ENCODE measurements at regions not wholly inside any gene's neighbourhood (a gene's known extent, or its start where the extent isn't known, plus 50 kb on each side); places are given as distances from the start of the nearest gene placed in this dataset.

DNA sequence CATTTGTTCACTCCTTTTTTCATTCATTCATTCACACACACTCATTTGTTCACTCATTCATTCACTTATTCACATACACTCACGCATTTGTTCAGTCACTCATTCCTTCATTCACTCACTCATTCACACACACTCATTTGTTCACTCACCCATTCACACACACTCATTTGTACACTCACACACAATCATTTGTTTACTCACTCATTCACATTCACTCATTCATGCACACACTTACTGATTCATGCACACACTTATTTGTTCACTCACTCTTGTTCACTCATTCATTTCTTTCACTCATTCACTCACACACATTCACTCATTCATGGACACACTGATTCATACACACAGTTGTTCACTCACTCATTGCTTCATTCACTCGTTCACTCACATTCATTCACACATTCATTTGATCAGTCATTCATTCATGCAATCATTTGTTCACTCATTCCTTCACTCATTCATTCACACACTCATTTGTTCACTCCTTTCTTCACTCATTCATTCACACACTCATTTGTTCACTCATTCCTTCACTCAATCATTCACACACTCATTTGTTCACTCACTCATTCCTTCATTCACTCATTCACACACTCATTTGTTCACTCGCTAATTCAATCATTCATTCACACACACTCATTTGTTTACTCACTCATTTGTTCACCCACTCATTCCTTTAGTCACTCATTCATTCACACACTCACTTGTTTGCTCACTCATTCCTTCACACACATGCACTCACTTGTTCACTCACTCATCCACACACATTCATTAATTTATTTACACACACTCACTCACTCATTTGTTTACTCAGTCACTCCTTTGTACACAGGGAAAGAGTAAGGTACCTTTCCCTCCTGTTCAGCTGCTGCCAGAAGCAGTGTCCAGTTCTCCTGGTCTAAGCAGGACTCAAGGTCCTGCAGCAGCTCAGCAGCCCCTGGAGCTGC lies 50.7 kb upstream of the BHLHE23 start:
- no peak for DNase-seq (ENCODE audit: low read depth, low spot score)

DNA sequence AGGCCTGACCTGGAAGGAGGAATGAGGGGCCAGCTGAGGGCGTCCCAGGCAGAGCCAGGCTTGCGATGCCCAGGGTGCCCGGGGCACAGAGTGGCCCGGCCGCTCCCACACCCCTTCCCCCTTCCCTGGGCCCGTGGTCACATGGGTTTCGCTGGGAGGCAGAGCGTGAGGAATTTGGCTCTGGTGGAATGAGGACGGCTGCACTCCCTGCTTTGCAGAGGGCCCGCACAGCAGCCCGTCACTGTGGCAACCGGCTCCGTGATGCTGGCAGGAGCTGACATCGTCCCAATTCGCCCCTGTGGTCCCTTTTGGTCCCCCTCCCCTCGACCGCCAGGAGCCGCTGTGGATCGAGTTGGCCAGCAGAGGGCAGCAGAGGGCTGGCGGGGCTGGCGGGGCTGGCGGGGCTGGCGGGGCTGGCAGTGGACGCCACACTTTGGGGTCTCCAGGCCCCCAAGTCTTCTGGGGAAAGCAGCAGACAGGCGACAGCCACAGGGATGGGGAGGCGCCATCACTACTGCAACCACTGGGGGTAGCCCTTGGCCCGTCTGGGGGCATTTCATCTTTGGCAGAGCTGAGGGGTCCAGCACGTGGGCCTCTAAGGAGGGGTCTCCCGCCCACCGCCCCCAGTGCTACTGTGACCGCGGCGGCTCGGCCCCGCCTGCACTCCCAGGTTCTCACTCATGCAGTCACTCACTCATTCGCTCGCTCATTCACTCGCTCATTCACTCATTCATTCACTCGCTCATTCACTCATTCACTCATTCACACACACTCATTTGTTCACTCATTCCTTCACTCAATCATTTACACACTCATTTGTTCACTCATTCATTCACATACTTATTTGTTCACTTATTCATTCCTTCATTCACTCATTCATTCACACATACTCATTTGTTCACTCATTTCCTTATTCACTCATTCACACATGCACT lies 49.7 kb upstream of the BHLHE23 start:
- no peak for DNase-seq (ENCODE audit: low read depth, low spot score)
